KMS-11 (cell line): ENCODE measurements at regions not wholly inside any gene's neighbourhood (a gene's known extent, or its start where the extent isn't known, plus 50 kb on each side); places are given as distances from the start of the nearest gene placed in this dataset.

ENCODE experiments used
- H2AFZ ChIP-seq: fragments of 200-600 bp; sonication (generic); 2 replicates; pipeline ENCODE4 v1.6.1; 2016; ENCODE audit warnings: antibody characterized with exemption, mixed run types, low read depth
- H3K27ac ChIP-seq: fragments of 200-600 bp; sonication (generic); 2 replicates; pipeline ENCODE4 v1.6.1; 2016; ENCODE audit warnings: mild to moderate bottlenecking, mixed run types
- H3K27me3 ChIP-seq: fragments of 200-600 bp; sonication (generic); 2 replicates; pipeline ENCODE4 v1.6.1; 2017; ENCODE audit warnings: mild to moderate bottlenecking, low read depth, mixed run types, moderate library complexity; ENCODE audit not compliant: insufficient read depth
- H3K36me3 ChIP-seq: fragments of 200-600 bp; sonication (generic); 2 replicates; pipeline ENCODE4 v1.6.1; 2017; ENCODE audit warnings: mild to moderate bottlenecking, mixed run types; ENCODE audit not compliant: insufficient read depth
- H3K4me1 ChIP-seq: fragments of 200-600 bp; sonication (generic); 2 replicates; pipeline ENCODE4 v1.6.1; 2016; ENCODE audit warnings: mild to moderate bottlenecking, low read depth, mixed run types; ENCODE audit not compliant: poor library complexity, severe bottlenecking
- H3K4me2 ChIP-seq: fragments of 200-600 bp; sonication (generic); 2 replicates; pipeline ENCODE4 v1.7.0; 2016; ENCODE audit warnings: mild to moderate bottlenecking, mixed run types
- H3K4me3 ChIP-seq: fragments of 200-600 bp; sonication (generic); IDR thresholded peaks from 2 replicates; pipeline ENCODE4 v1.6.1; 2017; ENCODE audit warnings: low read depth, low read length, mixed read lengths; ENCODE audit not compliant: insufficient read depth
- H3K79me2 ChIP-seq: fragments of 200-600 bp; sonication (generic); 2 replicates; pipeline ENCODE4 v1.6.1; 2016; ENCODE audit warnings: low read depth, mixed run types; ENCODE audit not compliant: insufficient read depth
- H3K9ac ChIP-seq: fragments of 200-600 bp; sonication (generic); 2 replicates; pipeline ENCODE4 v1.6.1; 2016; ENCODE audit warnings: mild to moderate bottlenecking, mixed run types
- H4K20me1 ChIP-seq: fragments of 200-600 bp; sonication (generic); 2 replicates; pipeline ENCODE4 v1.6.1; 2016; ENCODE audit warnings: mild to moderate bottlenecking, mixed run types; ENCODE audit not compliant: insufficient read depth
- TF ChIP-seq, protein P1 (sequence below): fragments of 200-600 bp; sonication (generic); conservative IDR thresholded peaks from 2 replicates; pipeline ENCODE4 v1.6.1; 2017; ENCODE audit warnings: low read depth, mild to moderate bottlenecking, antibody characterized with exemption, low read length, moderate library complexity, mixed read lengths

DNA sequence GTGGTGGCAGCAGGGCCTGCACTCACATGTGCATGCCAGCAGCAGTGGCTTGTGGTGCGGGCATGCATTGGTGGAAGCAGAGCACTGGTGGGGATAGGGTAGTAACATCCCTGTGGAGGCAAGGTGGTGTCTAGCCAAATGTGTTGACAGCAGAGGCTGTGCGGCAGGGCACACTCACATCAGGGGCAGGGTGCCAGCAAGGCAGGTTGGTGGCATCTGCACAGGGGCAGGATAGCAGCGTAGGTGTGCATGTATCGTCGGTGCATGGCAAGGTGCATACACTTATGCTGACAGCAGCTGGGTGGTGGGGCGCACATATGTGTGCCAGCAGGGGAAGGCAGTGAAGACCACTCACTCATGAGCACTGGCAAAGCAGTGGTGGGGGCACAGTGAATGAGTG lies 211.5 kb upstream of the CSNK1A1L start:
- H3K4me3 ChIP-seq = no peak overlapping the region
- H2AFZ ChIP-seq = no peak overlapping the region
- no peak overlapping the region for H3K4me2 ChIP-seq
- TF ChIP-seq, protein P1, sequence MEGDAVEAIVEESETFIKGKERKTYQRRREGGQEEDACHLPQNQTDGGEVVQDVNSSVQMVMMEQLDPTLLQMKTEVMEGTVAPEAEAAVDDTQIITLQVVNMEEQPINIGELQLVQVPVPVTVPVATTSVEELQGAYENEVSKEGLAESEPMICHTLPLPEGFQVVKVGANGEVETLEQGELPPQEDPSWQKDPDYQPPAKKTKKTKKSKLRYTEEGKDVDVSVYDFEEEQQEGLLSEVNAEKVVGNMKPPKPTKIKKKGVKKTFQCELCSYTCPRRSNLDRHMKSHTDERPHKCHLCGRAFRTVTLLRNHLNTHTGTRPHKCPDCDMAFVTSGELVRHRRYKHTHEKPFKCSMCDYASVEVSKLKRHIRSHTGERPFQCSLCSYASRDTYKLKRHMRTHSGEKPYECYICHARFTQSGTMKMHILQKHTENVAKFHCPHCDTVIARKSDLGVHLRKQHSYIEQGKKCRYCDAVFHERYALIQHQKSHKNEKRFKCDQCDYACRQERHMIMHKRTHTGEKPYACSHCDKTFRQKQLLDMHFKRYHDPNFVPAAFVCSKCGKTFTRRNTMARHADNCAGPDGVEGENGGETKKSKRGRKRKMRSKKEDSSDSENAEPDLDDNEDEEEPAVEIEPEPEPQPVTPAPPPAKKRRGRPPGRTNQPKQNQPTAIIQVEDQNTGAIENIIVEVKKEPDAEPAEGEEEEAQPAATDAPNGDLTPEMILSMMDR = no peak
- H3K4me1 ChIP-seq = no peaks in the 10 kb centered on the region
- no peaks in the 10 kb centered on the region for H3K79me2 ChIP-seq
- no peaks in the 10 kb centered on the region for H4K20me1 ChIP-seq
- H3K27ac ChIP-seq = no peak overlapping the region
- no peaks in the 10 kb centered on the region for H3K36me3 ChIP-seq
- no peak overlapping the region for H3K9ac ChIP-seq
- no peaks in the 10 kb centered on the region for H3K27me3 ChIP-seq

DNA sequence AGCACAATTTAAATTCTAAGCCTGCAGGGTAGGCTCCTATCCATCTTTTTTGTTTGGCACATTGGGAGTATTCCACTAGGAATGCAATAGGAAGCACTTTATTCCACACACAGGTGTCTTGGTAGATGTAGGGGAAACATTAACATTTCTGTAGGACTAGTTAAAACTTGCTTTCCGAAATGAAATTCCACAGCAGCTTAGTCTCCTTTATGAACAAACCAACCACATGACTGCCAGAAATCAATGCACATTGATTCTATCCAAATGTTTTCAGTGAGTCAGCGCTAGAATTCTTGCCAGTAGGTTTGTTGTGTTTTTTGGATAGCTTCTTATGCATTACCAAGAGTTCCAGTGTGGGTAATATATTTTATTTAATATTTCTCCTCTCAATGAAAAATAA lies 207.9 kb upstream of the CSNK1A1L start:
- H3K4me2 ChIP-seq = no peak overlapping the region
- no peak overlapping the region for H2AFZ ChIP-seq
- H3K27ac ChIP-seq = no peak overlapping the region
- no peak overlapping the region for H3K9ac ChIP-seq
- TF ChIP-seq, protein P1 = no peak
- no peaks in the 10 kb centered on the region for H3K79me2 ChIP-seq
- H3K27me3 ChIP-seq = no peaks in the 10 kb centered on the region
- H3K4me1 ChIP-seq = no peaks in the 10 kb centered on the region
- H3K36me3 ChIP-seq = no peaks in the 10 kb centered on the region
- H3K4me3 ChIP-seq = no peak overlapping the region
- no peaks in the 10 kb centered on the region for H4K20me1 ChIP-seq

DNA sequence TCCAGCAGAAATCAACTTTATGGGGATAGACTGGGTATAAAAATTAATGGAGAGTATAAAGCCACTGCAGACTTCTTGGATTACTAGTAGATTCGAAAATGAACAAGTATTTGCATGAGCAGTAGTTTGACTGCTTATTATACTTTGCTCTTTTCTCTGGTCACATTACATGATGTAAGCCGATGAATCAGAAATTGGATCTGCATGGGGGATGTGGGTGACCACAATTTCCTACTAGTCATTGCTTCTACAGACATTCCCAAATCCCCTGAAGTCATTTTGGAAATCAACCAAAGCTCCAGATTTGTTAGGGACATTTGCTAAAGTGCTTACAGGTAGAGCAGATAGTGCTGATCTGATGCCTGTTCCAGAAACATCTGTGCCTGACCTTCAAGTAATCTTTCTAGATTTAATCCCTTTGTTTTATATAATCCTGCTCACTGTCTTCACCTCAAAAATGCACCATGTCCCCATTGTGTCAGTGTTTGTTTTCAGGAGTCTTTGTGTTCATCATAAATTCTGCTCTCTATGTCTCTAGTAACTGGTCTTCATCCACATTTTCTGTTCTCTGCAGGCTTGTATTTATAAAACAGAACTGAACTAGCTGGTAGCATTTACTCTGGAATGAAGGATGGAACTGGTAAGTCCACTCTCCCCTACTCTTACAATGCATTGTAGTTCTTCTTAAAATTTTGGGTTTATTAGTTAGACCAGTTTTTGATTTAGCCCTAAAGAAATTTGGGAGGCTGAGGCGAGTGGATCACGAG lies 201.5 kb upstream of the CSNK1A1L start:
- Histone ChIP-seq H2AFZ (no peak overlapping the region), H3K27ac (no peak overlapping the region), H3K27me3 (no peaks in the 10 kb centered on the region), H3K79me2 (no peaks in the 10 kb centered on the region), H3K4me1 (no peaks in the 10 kb centered on the region), H3K4me2 (no peak overlapping the region), H3K9ac (no peak overlapping the region), H3K36me3 (no peaks in the 10 kb centered on the region), H3K4me3 (no peak overlapping the region), H4K20me1 (no peaks in the 10 kb centered on the region)
- TF ChIP-seq, protein P1 = no peak

DNA sequence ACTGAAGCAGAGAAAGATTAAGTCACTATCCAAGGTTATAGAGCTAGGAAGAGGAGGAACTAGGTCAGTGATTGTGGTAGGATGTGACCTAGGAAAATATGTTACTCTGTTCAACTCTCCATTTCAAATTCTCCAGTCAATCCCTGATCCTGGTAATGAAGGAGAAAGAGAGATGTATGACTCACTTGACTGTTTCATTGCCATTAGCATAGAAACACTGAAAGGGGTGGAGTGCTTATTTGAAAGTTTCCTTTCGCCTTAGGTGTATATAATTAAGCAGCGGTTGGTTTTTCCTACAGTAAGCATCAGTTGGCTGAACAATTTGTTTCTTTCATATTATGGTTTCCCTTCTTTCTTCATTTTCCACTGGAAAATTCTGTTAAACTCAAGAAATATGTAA lies 198.1 kb upstream of the CSNK1A1L start:
- Histone ChIP-seq H3K4me2 (no peak overlapping the region), H3K36me3 (no peaks in the 10 kb centered on the region), H3K79me2 (no peaks in the 10 kb centered on the region), H4K20me1 (no peaks in the 10 kb centered on the region), H3K27me3 (no peaks in the 10 kb centered on the region), H3K9ac (no peak overlapping the region), H2AFZ (no peak overlapping the region), H3K4me3 (no peak overlapping the region), H3K4me1 (no peaks in the 10 kb centered on the region), H3K27ac (no peak overlapping the region)
- TF ChIP-seq, protein P1 = no peak
